WTC11 (cell line): ENCODE measurements at regions not wholly inside any gene's neighbourhood (a gene's known extent, or its start where the extent isn't known, plus 50 kb on each side); places are given as distances from the start of the nearest gene placed in this dataset.

Source experiments
- ATAC-seq: fragments of 200-7000 bp; cut with Tn5 transposase; 2 replicates; pipeline ENCODE4 v1.10.0; 2021; ENCODE audit warnings: mild to moderate bottlenecking, moderate library complexity
- CTCF ChIA-PET: fragments of 300-600 bp; sonication (Branson Sonifier 250); formaldehyde crosslinking; loops from one replicate; lab custom pipeline; 2021; ENCODE audit warnings: antibody characterized with exemption; lab: Charles Lee
- POLR2A ChIA-PET: fragments of 350-600 bp; sonication (Branson Sonifier 250); formaldehyde crosslinking; loops from one replicate; lab custom pipeline; 2021; ENCODE audit warnings: antibody characterized with exemption; lab: Charles Lee
- DNase-seq: peaks from one replicate; pipeline ENCODE4 v3.0.0; 2021; ENCODE audit warnings: low spot score
- H3K27ac Mint-ChIP-seq: 2 replicates; pipeline ENCODE4 v1.8.0; 2021; ENCODE audit warnings: mixed read lengths
- H3K27me3 Mint-ChIP-seq: 2 replicates; pipeline ENCODE4 v1.8.0; 2021; ENCODE audit warnings: low read depth, mild to moderate bottlenecking, moderate library complexity, mixed read lengths
- H3K36me3 Mint-ChIP-seq: 2 replicates; pipeline ENCODE4 v1.8.0; 2021; ENCODE audit warnings: mixed read lengths
- H3K4me1 Mint-ChIP-seq: 2 replicates; pipeline ENCODE4 v1.8.0; 2022; ENCODE audit warnings: mixed read lengths
- H3K4me3 Mint-ChIP-seq: 2 replicates; pipeline ENCODE4 v1.8.0; 2021; ENCODE audit warnings: mild to moderate bottlenecking, moderate library complexity, mixed read lengths
- H3K9me3 Mint-ChIP-seq: 2 replicates; pipeline ENCODE4 v1.8.0; 2021; ENCODE audit warnings: mixed read lengths
- AR ChIP-seq: fragments of 250-450 bp; sonication (Bioruptor Pico); IDR thresholded peaks from 2 replicates; pipeline ENCODE4 v1.9.0; 2021; ENCODE audit warnings: mild to moderate bottlenecking
- ATF1 ChIP-seq: sonication (generic); formaldehyde crosslinking; IDR thresholded peaks from 2 replicates; pipeline ENCODE4 v1.8.1; 2023; ENCODE audit warnings: mild to moderate bottlenecking, moderate library complexity, missing genetic modification reagents
- ATF3 ChIP-seq: sonication (generic); formaldehyde crosslinking; conservative IDR thresholded peaks from 2 replicates; pipeline ENCODE4 v1.8.1; 2022; ENCODE audit warnings: mild to moderate bottlenecking, missing genetic modification reagents
- CREB1 ChIP-seq: sonication (generic); formaldehyde crosslinking; IDR thresholded peaks from 2 replicates; pipeline ENCODE4 v1.8.0; 2023; ENCODE audit warnings: mild to moderate bottlenecking, missing genetic modification reagents
- CTCF ChIP-seq: fragments of 200-600 bp; IDR thresholded peaks from 2 replicates; pipeline ENCODE4 v1.8.0; 2022; ENCODE audit warnings: antibody characterized with exemption
- ELF4 ChIP-seq: sonication (generic); formaldehyde crosslinking; IDR thresholded peaks from 2 replicates; pipeline ENCODE4 v1.8.1; 2022; ENCODE audit warnings: low read depth, mild to moderate bottlenecking, moderate library complexity, missing genetic modification reagents
- FOXP4 ChIP-seq: sonication (generic); formaldehyde crosslinking; IDR thresholded peaks from 2 replicates; pipeline ENCODE4 v1.8.0; 2022; ENCODE audit warnings: mild to moderate bottlenecking, missing genetic modification reagents
- GRHL2 ChIP-seq: fragments of 250-450 bp; sonication (Bioruptor Pico); IDR thresholded peaks from 2 replicates; pipeline ENCODE4 v1.8.0; 2022; ENCODE audit warnings: mild to moderate bottlenecking, moderate library complexity; ENCODE audit not compliant: insufficient replicate concordance, severe bottlenecking
- MAX ChIP-seq: sonication (generic); formaldehyde crosslinking; IDR thresholded peaks from 2 replicates; pipeline ENCODE4 v1.8.0; 2022; ENCODE audit warnings: mild to moderate bottlenecking, missing genetic modification reagents
- SMAD3 ChIP-seq: sonication (generic); formaldehyde crosslinking; IDR thresholded peaks from 2 replicates; pipeline ENCODE4 v1.8.0; 2022; ENCODE audit warnings: missing genetic modification reagents, mild to moderate bottlenecking, borderline replicate concordance
- SMAD4 ChIP-seq: sonication (generic); formaldehyde crosslinking; IDR thresholded peaks from 2 replicates; pipeline ENCODE4 v1.8.0; 2022; ENCODE audit warnings: mild to moderate bottlenecking, missing genetic modification reagents
- TEAD4 ChIP-seq: sonication (generic); formaldehyde crosslinking; IDR thresholded peaks from 2 replicates; pipeline ENCODE4 v1.8.0; 2022; ENCODE audit warnings: mild to moderate bottlenecking, missing genetic modification reagents
- ZBTB21 ChIP-seq: sonication (generic); formaldehyde crosslinking; IDR thresholded peaks from 2 replicates; pipeline ENCODE4 v1.8.1; 2023; ENCODE audit warnings: mild to moderate bottlenecking, missing genetic modification reagents, borderline replicate concordance
- ZNF232 ChIP-seq: sonication (generic); formaldehyde crosslinking; IDR thresholded peaks from 2 replicates; pipeline ENCODE4 v1.8.0; 2022; ENCODE audit warnings: mild to moderate bottlenecking, missing genetic modification reagents
- ZNF263 ChIP-seq: sonication (generic); formaldehyde crosslinking; IDR thresholded peaks from 2 replicates; pipeline ENCODE4 v1.8.1; 2022; ENCODE audit warnings: low read depth, mild to moderate bottlenecking, moderate library complexity, missing genetic modification reagents
- ZNF416 ChIP-seq: fragments of 250-450 bp; sonication (Bioruptor Pico); IDR thresholded peaks from 2 replicates; pipeline ENCODE4 v1.9.0; 2021; ENCODE audit warnings: mild to moderate bottlenecking, inconsistent platforms
- ZNF423 ChIP-seq: fragments of 250-450 bp; sonication (Bioruptor Pico); IDR thresholded peaks from 2 replicates; pipeline ENCODE4 v2.1.2; 2022; ENCODE audit warnings: mild to moderate bottlenecking, moderate library complexity
- ZNF532 ChIP-seq: fragments of 250-450 bp; sonication (Bioruptor Pico); IDR thresholded peaks from 2 replicates; pipeline ENCODE4 v1.9.0; 2021; ENCODE audit warnings: mild to moderate bottlenecking, borderline replicate concordance

- TF ChIP-seq ZNF532 (CRISPR knock-in tag): no peak
- no peak for TF ChIP-seq GRHL2
- TF ChIP-seq ELF4 (CRISPR knock-in tag): no peak
- TF ChIP-seq ZBTB21: no peak
- TF ChIP-seq ZNF416: no peak
Measured at GRCh38 chr6:167465482-167465881, 140.6 kb downstream of the TTLL2 start (continued).

- Mint-ChIP-seq H3K27me3 (0 out of 2 replicates have a peak, but pooled peaks cover 2% of the 10 kb centered on the region), H3K4me1 (peaks cover 14% of the 10 kb centered on the region), H3K9me3 (no peaks in the 10 kb centered on the region), H3K27ac (no peak overlapping the region), H3K36me3 (no peaks in the 10 kb centered on the region), H3K4me3 (no peak overlapping the region)
- ChIA-PET CTCF (no interaction called here), POLR2A (no interaction called here)
- no peak for TF ChIP-seq CTCF
- no peak for TF ChIP-seq TEAD4 (CRISPR knock-in tag)
- no peak for TF ChIP-seq FOXP4 (CRISPR knock-in tag)
- TF ChIP-seq ZNF263 (CRISPR knock-in tag): peak; percentile 32; the same call in 1 of the 2 replicates
- no peak for ATAC-seq
- DNase-seq: no peak
Measured at GRCh38 chr6:167467282-167467681, 142.4 kb downstream of the TTLL2 start.

GRCh38 chr6:167467793-167468431 is 143.0 kb downstream of the TTLL2 start:
- Mint-ChIP-seq H3K9me3 (no peaks in the 10 kb centered on the region), H3K36me3 (no peaks in the 10 kb centered on the region), H3K4me3 (no peak overlapping the region), H3K27ac (no peak overlapping the region)
- no peak for DNase-seq
- TF ChIP-seq MAX (CRISPR knock-in tag) (no peak), ZNF232 (no peak), CREB1 (no peak), ATF1 (CRISPR knock-in tag) (no peak), FOXP4 (CRISPR knock-in tag) (no peak), ZNF263 (CRISPR knock-in tag) (no peak), ATF3 (CRISPR knock-in tag) (no peak), SMAD3 (CRISPR knock-in tag) (no peak), SMAD4 (no peak), ZNF423 (CRISPR knock-in tag) (no peak), AR (CRISPR knock-in tag) (no peak)
- TF ChIP-seq, all 79 proteins: peak for 0
- Mint-ChIP-seq H3K4me1 (peaks cover 17% of the 10 kb centered on the region), H3K27me3 (0 out of 2 replicates have a peak, but pooled peaks cover 2% of the 10 kb centered on the region)
- CTCF ChIA-PET: no interaction called here
- no peak for ATAC-seq
- POLR2A ChIA-PET: no interaction called here
